Thoracic aorta (tissue), 2 donors: ENCODE measurements at regions not wholly inside any gene's neighbourhood (a gene's known extent, or its start where the extent isn't known, plus 50 kb on each side); places are given as distances from the start of the nearest gene placed in this dataset.

ENCODE experiments used
- ATAC-seq: fragments of 150-250 bp; one replicate; pipeline ENCODE4 v1.8.0; 2017; ENCODE audit warnings: low read depth; ENCODE audit not compliant: insufficient number of reproducible peaks, low FRiP score
- DNase-seq: peaks from one replicate; pipeline ENCODE4 v3.0.0-alpha.2; 2020; ENCODE audit warnings: low spot score
- H3K27ac ChIP-seq, 2 donors: fragments of 200-600 bp; sonication (generic); 1 replicate in 1 of 2; 2 replicates in 1 of 2; pipeline ENCODE4 v1.5.1; 2016; ENCODE audit warnings: mild to moderate bottlenecking in 2 of 2, moderate library complexity in 2 of 2
- H3K27me3 ChIP-seq: fragments of 200-600 bp; sonication (generic); replicated peaks from 2 replicates; pipeline ENCODE4 v1.6.0; 2016; ENCODE audit warnings: mild to moderate bottlenecking; ENCODE audit not compliant: insufficient read depth
- H3K36me3 ChIP-seq: fragments of 200-600 bp; sonication (generic); one replicate; pipeline ENCODE4 v1.5.1; 2016
- H3K4me1 ChIP-seq, 2 donors: fragments of 200-600 bp; sonication (generic); 1 replicate in 1 of 2; 2 replicates in 1 of 2; pipeline versions ENCODE4 v1.5.1 to v1.6.0; 2016; ENCODE audit warnings: low read depth in 2 of 2, mild to moderate bottlenecking in 1 of 2; ENCODE audit not compliant: control insufficient read depth in 1 of 2
- H3K4me3 ChIP-seq: fragments of 200-600 bp; sonication (generic); 2 replicates; pipeline ENCODE4 v1.5.1; 2016; ENCODE audit warnings: mild to moderate bottlenecking
- H3K9me3 ChIP-seq: fragments of 200-600 bp; sonication (generic); 2 replicates; pipeline ENCODE4 v1.5.1; 2016
- TF ChIP-seq, protein P1 (sequence below): fragments of 200-600 bp; sonication (generic); IDR thresholded peaks from one replicate; pipeline ENCODE4 v1.5.1; 2019; ENCODE audit warnings: antibody characterized with exemption

DNA sequence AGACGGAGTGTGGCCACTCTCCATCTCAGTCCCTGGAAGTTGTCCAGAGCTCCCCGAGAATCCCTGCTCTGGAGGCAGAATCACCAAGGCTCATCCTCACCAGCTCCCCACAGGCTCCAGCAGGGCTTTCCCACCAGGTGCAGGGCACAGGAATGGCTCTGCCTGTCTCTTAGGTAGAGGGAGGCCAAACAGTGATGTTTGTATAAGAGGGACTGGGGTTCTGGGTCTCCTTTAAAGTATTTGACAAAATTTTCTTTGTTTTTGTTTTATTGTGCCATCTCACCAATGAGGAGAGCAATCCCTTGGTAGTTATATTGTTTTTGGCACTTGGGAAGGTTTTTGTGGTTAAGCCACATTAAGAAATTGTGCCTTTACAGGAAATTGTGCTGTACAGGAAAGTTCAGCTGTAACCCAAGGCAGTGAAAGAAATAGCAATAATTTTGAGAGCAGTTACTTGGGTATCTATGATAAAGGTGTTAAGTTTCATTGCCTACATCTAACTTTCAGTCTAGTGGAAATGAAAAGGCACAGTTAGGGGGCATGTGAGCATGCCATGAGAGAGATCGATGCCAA is 219.3 kb upstream of the PRSS58 start:
- TF ChIP-seq, protein P1, sequence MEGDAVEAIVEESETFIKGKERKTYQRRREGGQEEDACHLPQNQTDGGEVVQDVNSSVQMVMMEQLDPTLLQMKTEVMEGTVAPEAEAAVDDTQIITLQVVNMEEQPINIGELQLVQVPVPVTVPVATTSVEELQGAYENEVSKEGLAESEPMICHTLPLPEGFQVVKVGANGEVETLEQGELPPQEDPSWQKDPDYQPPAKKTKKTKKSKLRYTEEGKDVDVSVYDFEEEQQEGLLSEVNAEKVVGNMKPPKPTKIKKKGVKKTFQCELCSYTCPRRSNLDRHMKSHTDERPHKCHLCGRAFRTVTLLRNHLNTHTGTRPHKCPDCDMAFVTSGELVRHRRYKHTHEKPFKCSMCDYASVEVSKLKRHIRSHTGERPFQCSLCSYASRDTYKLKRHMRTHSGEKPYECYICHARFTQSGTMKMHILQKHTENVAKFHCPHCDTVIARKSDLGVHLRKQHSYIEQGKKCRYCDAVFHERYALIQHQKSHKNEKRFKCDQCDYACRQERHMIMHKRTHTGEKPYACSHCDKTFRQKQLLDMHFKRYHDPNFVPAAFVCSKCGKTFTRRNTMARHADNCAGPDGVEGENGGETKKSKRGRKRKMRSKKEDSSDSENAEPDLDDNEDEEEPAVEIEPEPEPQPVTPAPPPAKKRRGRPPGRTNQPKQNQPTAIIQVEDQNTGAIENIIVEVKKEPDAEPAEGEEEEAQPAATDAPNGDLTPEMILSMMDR: no peak
- DNase-seq: no peak
- Histone ChIP-seq H3K9me3 (no peaks in the 10 kb centered on the region), H3K27me3 (no peaks in the 10 kb centered on the region), H3K27ac (no peak overlapping the region), H3K4me1 (no peaks in the 10 kb centered on the region), H3K36me3 (no peaks in the 10 kb centered on the region), H3K4me3 (no peak overlapping the region)
- no peak for ATAC-seq

DNA sequence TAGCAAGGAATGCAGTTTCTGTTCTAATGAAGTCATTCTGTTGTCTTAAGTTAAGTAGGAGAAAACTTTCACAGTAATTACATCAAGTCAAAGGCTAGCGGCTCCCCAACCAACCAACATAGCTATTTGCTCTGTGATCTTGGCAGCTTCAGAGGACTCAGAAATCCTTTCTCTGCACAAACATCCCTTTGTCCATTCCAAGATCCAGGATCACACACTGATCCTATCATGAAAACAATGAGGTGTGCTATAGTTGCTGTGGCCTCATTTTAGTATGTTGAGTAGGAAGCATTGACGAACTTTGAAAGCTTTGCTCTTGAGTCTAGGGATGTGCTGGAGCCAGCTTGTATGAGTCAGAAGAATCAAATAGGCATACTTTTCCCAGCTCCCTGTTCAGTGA is 218.2 kb upstream of the PRSS58 start:
- DNase-seq (no peak), ATAC-seq (no peak)
- no peaks in the 10 kb centered on the region for H3K4me1 ChIP-seq
- TF ChIP-seq, protein P1: no peak
- no peak overlapping the region for H3K4me3 ChIP-seq
- H3K9me3 ChIP-seq: no peaks in the 10 kb centered on the region
- H3K36me3 ChIP-seq: no peaks in the 10 kb centered on the region
- no peak overlapping the region for H3K27ac ChIP-seq
- H3K27me3 ChIP-seq: no peaks in the 10 kb centered on the region

DNA sequence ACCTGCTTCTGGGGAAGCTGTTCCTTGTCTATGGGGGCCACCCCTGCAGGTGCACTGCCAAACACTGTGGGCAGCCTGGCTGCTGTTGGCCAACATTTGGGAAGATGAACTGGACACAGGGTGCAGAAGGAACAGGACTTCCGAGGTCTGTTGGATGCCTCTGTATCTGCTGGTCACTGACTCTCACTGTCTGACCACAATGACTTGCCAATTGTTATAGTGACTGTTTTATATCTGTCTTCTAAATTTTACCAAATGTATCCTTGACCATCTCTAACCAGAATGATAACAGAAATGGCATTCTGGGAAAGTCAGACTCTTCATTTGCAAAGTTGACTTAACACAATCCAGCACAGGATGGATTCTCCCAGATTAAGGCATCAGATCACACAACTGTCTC is 214.0 kb upstream of the PRSS58 start:
- no peaks in the 10 kb centered on the region for H3K4me1 ChIP-seq
- no peak for DNase-seq
- H3K36me3 ChIP-seq: no peaks in the 10 kb centered on the region
- no peak overlapping the region for H3K27ac ChIP-seq
- H3K9me3 ChIP-seq: no peaks in the 10 kb centered on the region
- no peak overlapping the region for H3K4me3 ChIP-seq
- no peaks in the 10 kb centered on the region for H3K27me3 ChIP-seq
- ATAC-seq: no peak
- TF ChIP-seq, protein P1: no peak

DNA sequence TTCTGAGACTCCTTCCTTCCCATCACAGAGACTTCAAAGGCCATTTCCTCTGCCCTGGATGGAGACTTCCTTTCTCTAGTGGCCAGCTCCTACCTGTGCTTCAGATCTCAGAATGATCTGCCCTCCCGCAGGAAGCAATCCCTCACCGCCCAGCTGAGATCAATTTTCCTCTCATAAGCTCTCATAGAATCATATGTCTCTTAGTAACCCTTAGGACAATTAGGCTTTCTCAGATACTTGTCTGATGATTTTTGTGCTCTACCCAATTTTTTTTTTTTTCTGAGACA is 212.6 kb upstream of the PRSS58 start:
- H3K9me3 ChIP-seq: no peaks in the 10 kb centered on the region
- TF ChIP-seq, protein P1: no peak
- no peaks in the 10 kb centered on the region for H3K4me1 ChIP-seq
- H3K36me3 ChIP-seq: no peaks in the 10 kb centered on the region
- DNase-seq (no peak), ATAC-seq (no peak)
- H3K4me3 ChIP-seq: no peak overlapping the region
- H3K27ac ChIP-seq: no peak overlapping the region
- no peaks in the 10 kb centered on the region for H3K27me3 ChIP-seq

DNA sequence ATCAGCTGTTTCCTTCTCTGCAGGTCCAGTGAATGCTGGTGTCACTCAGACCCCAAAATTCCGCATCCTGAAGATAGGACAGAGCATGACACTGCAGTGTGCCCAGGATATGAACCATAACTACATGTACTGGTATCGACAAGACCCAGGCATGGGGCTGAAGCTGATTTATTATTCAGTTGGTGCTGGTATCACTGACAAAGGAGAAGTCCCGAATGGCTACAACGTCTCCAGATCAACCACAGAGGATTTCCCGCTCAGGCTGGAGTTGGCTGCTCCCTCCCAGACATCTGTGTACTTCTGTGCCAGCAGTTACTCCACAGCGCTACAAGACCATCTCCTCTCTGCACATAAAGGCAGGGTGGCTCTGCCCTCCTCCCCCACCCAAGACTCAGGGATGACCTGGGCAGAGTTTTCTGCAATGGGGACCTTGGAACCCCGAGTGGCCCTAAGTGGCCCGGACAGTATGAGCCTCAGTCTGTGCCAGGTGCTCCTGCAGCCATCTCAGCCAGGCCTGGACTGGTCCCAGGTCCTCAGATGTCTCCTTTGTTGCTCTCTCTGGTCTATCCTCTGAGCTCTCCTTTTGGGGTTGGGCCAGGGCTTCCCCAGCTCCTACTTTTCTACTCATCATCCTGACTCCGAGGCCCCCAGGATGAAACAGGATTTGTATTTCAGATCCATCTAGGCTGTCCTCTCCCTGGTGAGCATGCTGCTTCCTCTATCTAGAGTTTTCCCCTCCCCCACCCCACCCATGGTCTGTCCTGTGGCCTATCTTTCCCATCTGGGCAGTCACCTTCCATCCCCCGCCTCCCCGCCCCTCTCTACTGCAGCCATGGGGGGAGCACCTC is 212.1 kb upstream of the PRSS58 start:
- H3K27me3 ChIP-seq: no peaks in the 10 kb centered on the region
- H3K36me3 ChIP-seq: no peaks in the 10 kb centered on the region
- DNase-seq (no peak), ATAC-seq (no peak)
- no peaks in the 10 kb centered on the region for H3K9me3 ChIP-seq
- no peaks in the 10 kb centered on the region for H3K4me1 ChIP-seq
- no peak overlapping the region for H3K27ac ChIP-seq
- TF ChIP-seq, protein P1: no peak
- H3K4me3 ChIP-seq: no peak overlapping the region
